DND-41 (cell line): ENCODE measurements at regions not wholly inside any gene's neighbourhood (a gene's known extent, or its start where the extent isn't known, plus 50 kb on each side); places are given as distances from the start of the nearest gene placed in this dataset.

ENCODE experiments used
- ATAC-seq: fragments of 200-7000 bp; cut with Tn5 transposase; 3 replicates; pipeline ENCODE4 v1.9.1; 2021; ENCODE audit warnings: low read depth; ENCODE audit not compliant: insufficient read depth
- DNase-seq: peaks from one replicate; pipeline ENCODE4 v3.0.0-alpha.2; 2020
- H2AFZ ChIP-seq: 2 replicates; pipeline ENCODE4 v1.6.0; 2012; ENCODE audit warnings: low read depth, low read length
- H3K27ac ChIP-seq: 2 replicates; pipeline ENCODE4 v1.5.1; 2012; ENCODE audit warnings: low read length, inconsistent platforms
- H3K27me3 ChIP-seq: fragments of 200-600 bp; sonication (generic); 2 replicates; pipeline ENCODE4 v1.6.0; 2012; ENCODE audit warnings: low read length, mild to moderate bottlenecking, inconsistent platforms; ENCODE audit not compliant: insufficient read depth, poor library complexity
- H3K36me3 ChIP-seq: 2 replicates; pipeline ENCODE4 v1.5.1; 2012; ENCODE audit warnings: low read length, inconsistent platforms; ENCODE audit not compliant: insufficient read depth
- H3K4me1 ChIP-seq: 2 replicates; pipeline ENCODE4 v1.5.1; 2012; ENCODE audit warnings: mild to moderate bottlenecking, low read length; ENCODE audit not compliant: insufficient read depth
- H3K4me2 ChIP-seq: 2 replicates; pipeline ENCODE4 v1.6.0; 2012; ENCODE audit warnings: mild to moderate bottlenecking, moderate library complexity, low read length, inconsistent platforms; ENCODE audit not compliant: insufficient read depth
- H3K4me3 ChIP-seq, 2 experiments: fragments of 200-600 bp in 1 of 2; shearing (Covaris generic) in 1 of 2; 2 replicates each; pipeline ENCODE4 v1.5.1; 2012 to 2016; ENCODE audit warnings: inconsistent platforms in 2 of 2, low read length in 2 of 2, mild to moderate bottlenecking in 2 of 2, low read depth in 1 of 2, moderate library complexity in 1 of 2
- H3K79me2 ChIP-seq: 2 replicates; pipeline ENCODE4 v1.6.0; 2012; ENCODE audit warnings: low read length, inconsistent platforms; ENCODE audit not compliant: insufficient read depth
- H3K9ac ChIP-seq: 2 replicates; pipeline ENCODE4 v1.6.0; 2012; ENCODE audit warnings: low read depth, mild to moderate bottlenecking, inconsistent platforms, low read length, moderate library complexity
- H3K9me3 ChIP-seq: 2 replicates; pipeline ENCODE4 v1.5.1; 2012; ENCODE audit warnings: low read length, moderate library complexity, mild to moderate bottlenecking, inconsistent platforms; ENCODE audit not compliant: insufficient read depth, severe bottlenecking
- H4K20me1 ChIP-seq: 2 replicates; pipeline ENCODE4 v1.6.0; 2012; ENCODE audit warnings: low read length; ENCODE audit not compliant: insufficient read depth
- EZH2 ChIP-seq: IDR thresholded peaks from 3 replicates; pipeline ENCODE4 v1.6.1; 2012; ENCODE audit warnings: borderline replicate concordance, low read depth, mild to moderate bottlenecking, moderate library complexity, low read length, inconsistent platforms; ENCODE audit not compliant: severe bottlenecking
- TF ChIP-seq, protein P1 (sequence below): IDR thresholded peaks from 2 replicates; pipeline ENCODE4 v1.5.1; 2012; ENCODE audit warnings: borderline replicate concordance, low read length, moderate library complexity, mild to moderate bottlenecking; ENCODE audit not compliant: poor library complexity, severe bottlenecking; ENCODE audit errors: extremely low read depth

- H3K4me2 ChIP-seq, result no peak overlapping the region
- no peak for TF ChIP-seq EZH2
- TF ChIP-seq, protein P1, sequence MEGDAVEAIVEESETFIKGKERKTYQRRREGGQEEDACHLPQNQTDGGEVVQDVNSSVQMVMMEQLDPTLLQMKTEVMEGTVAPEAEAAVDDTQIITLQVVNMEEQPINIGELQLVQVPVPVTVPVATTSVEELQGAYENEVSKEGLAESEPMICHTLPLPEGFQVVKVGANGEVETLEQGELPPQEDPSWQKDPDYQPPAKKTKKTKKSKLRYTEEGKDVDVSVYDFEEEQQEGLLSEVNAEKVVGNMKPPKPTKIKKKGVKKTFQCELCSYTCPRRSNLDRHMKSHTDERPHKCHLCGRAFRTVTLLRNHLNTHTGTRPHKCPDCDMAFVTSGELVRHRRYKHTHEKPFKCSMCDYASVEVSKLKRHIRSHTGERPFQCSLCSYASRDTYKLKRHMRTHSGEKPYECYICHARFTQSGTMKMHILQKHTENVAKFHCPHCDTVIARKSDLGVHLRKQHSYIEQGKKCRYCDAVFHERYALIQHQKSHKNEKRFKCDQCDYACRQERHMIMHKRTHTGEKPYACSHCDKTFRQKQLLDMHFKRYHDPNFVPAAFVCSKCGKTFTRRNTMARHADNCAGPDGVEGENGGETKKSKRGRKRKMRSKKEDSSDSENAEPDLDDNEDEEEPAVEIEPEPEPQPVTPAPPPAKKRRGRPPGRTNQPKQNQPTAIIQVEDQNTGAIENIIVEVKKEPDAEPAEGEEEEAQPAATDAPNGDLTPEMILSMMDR, result no peak
- no peak overlapping the region for H3K4me3 ChIP-seq
- no peaks in the 10 kb centered on the region for H3K79me2 ChIP-seq
- H3K27ac ChIP-seq, result no peak overlapping the region
- ATAC-seq, result no peak
- no peak for DNase-seq
- no peak overlapping the region for H3K9ac ChIP-seq
- H4K20me1 ChIP-seq, result peaks cover 12% of the 10 kb centered on the region
- no peak overlapping the region for H2AFZ ChIP-seq
- H3K4me1 ChIP-seq, result no peaks in the 10 kb centered on the region
- H3K9me3 ChIP-seq, result no peaks in the 10 kb centered on the region
- H3K27me3 ChIP-seq, result peaks cover 6% of the 10 kb centered on the region
- H3K36me3 ChIP-seq, result no peaks in the 10 kb centered on the region
Measured at GRCh38 chr22:49721211-49721763, 106.4 kb downstream of the BRD1 start.

- DNase-seq, result no peak
- Histone ChIP-seq H3K4me1 (no peaks in the 10 kb centered on the region), H3K27ac (no peak overlapping the region), H3K36me3 (no peaks in the 10 kb centered on the region), H2AFZ (no peak overlapping the region), H3K79me2 (no peaks in the 10 kb centered on the region), H3K9me3 (no peaks in the 10 kb centered on the region), H3K4me3 (no peak overlapping the region), H3K27me3 (peaks cover 1% of the 10 kb centered on the region), H4K20me1 (peaks cover 7% of the 10 kb centered on the region), H3K4me2 (no peak overlapping the region), H3K9ac (no peak overlapping the region)
- no peak for ATAC-seq
- TF ChIP-seq, protein P1, result no peak
- TF ChIP-seq EZH2, result no peak
Measured at GRCh38 chr22:49720279-49720959, 107.3 kb downstream of the BRD1 start.

GRCh38 chr22:49719046-49719445 is 108.6 kb downstream of the BRD1 start:
- ATAC-seq, result no peak
- no peaks in the 10 kb centered on the region for H3K4me1 ChIP-seq
- no peak overlapping the region for H3K27ac ChIP-seq
- no peaks in the 10 kb centered on the region for H3K27me3 ChIP-seq
- TF ChIP-seq EZH2, result no peak
- TF ChIP-seq, protein P1, result no peak
- H3K9me3 ChIP-seq, result no peaks in the 10 kb centered on the region
- no peak overlapping the region for H3K4me3 ChIP-seq
- DNase-seq, result no peak
- H4K20me1 ChIP-seq, result peaks cover 7% of the 10 kb centered on the region
- H3K79me2 ChIP-seq, result no peaks in the 10 kb centered on the region
- H3K36me3 ChIP-seq, result no peaks in the 10 kb centered on the region
- no peak overlapping the region for H2AFZ ChIP-seq
- H3K4me2 ChIP-seq, result no peak overlapping the region
- no peak overlapping the region for H3K9ac ChIP-seq
